Vagina (tissue), 2 donors: ENCODE measurements at regions not wholly inside any gene's neighbourhood (a gene's known extent, or its start where the extent isn't known, plus 50 kb on each side); places are given as distances from the start of the nearest gene placed in this dataset.

Source experiments
- DNase-seq, 2 donors: peaks; one replicate each; pipeline ENCODE4 v3.0.0-alpha.2; 2017; ENCODE audit errors: extremely low spot score in 2 of 2
- H3K27ac ChIP-seq: fragments of 200-600 bp; sonication (generic); one replicate; pipeline ENCODE4 v1.5.1; 2019
- H3K27me3 ChIP-seq: fragments of 200-600 bp; sonication (generic); one replicate; pipeline ENCODE4 v1.5.1; 2019
- H3K36me3 ChIP-seq, 2 donors: fragments of 200-600 bp; sonication (generic); one replicate each; pipeline ENCODE4 v1.5.1; 2017 to 2019
- H3K4me1 ChIP-seq: fragments of 200-600 bp; sonication (generic); one replicate; pipeline ENCODE4 v1.5.1; 2019
- H3K4me3 ChIP-seq, 2 donors: fragments of 200-600 bp; sonication (generic); 1 replicate in 1 of 2; 2 replicates in 1 of 2; pipeline ENCODE4 v1.5.1; 2016 to 2019
- H3K9me3 ChIP-seq: fragments of 200-600 bp; sonication (generic); one replicate; pipeline ENCODE4 v1.5.1; 2019
- POLR2A ChIP-seq, 2 donors: fragments of 450-650 bp; IDR thresholded peaks; one replicate each; pipeline ENCODE4 v1.6.1; 2017; ENCODE audit warnings: antibody characterized with exemption in 2 of 2, mild to moderate bottlenecking in 2 of 2, moderate library complexity in 2 of 2
- POLR2AphosphoS5 ChIP-seq, 2 donors: sonication (generic); formaldehyde crosslinking; IDR thresholded peaks; one replicate each; pipeline ENCODE4 v1.9.0; 2017; ENCODE audit warnings: antibody characterized with exemption in 2 of 2, mild to moderate bottlenecking in 2 of 2, low read depth in 1 of 2; ENCODE audit not compliant: insufficient read depth in 1 of 2
- intact Hi-C: fragments of 100-400 bp; cut with DNase I; formaldehyde crosslinking; loops from one replicate; pipeline ENCODE4 v1.15.1; 2023
- TF ChIP-seq, protein P1 (sequence below), 3 experiments: fragments of 450-650 bp in 2 of 3; fragments of 200-600 bp in 1 of 3; sonication (generic) in 1 of 3; IDR thresholded peaks; one replicate each; pipeline ENCODE4 v1.5.1; 2017 to 2019; ENCODE audit warnings: antibody characterized with exemption in 3 of 3, mild to moderate bottlenecking in 2 of 3, moderate library complexity in 2 of 3

DNA sequence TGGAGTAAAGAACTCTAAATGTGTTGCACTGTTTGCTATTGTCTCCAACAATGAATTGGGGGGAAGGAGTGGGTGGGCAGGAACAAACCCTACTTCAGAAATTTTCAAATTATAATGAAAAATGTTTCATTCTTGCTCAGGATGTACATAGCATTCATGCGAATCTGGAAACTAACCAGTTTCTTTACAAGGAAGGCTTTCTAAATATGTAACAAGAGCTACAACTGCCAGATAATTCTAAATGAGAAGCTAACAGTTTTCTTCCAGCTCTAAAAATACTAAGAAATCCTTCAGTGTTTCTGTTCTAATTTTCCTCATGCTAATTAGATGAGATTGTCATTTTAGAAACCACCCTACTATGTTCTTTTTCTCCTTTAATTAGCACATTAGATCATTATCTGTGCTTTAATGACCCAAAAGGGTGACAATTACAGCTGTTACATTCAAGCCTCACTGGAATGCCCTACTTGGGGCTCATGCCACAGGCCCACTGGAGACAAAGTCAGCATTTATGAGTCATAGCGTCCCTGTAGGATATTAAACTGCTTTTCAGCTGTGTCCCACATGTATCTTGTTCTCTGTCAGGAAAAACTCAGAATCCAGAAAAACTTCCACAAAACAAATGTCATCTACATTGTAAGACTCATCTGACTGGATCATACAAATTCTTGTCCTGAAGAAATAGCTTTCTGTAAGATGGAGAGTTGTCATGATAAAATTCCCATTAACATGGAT lies 804.6 kb upstream of the CXADR start:
- Histone ChIP-seq H3K36me3 (no peaks in the 10 kb centered on the region), H3K27me3 (no peaks in the 10 kb centered on the region), H3K27ac (peak overlapping the region; percentile 51), H3K4me3 (no peak overlapping the region), H3K4me1 (no peaks in the 10 kb centered on the region), H3K9me3 (no peaks in the 10 kb centered on the region)
- intact Hi-C loops: no loop called here
- DNase-seq: no peak
- TF ChIP-seq POLR2AphosphoS5 (IDR thresholded peaks at IDR 0.05; ENCODE audit: insufficient read depth in 1 of 2, low read depth in 1 of 2) (no peak), POLR2A (IDR thresholded peaks at IDR 0.05) (no peak)
- TF ChIP-seq, protein P1, sequence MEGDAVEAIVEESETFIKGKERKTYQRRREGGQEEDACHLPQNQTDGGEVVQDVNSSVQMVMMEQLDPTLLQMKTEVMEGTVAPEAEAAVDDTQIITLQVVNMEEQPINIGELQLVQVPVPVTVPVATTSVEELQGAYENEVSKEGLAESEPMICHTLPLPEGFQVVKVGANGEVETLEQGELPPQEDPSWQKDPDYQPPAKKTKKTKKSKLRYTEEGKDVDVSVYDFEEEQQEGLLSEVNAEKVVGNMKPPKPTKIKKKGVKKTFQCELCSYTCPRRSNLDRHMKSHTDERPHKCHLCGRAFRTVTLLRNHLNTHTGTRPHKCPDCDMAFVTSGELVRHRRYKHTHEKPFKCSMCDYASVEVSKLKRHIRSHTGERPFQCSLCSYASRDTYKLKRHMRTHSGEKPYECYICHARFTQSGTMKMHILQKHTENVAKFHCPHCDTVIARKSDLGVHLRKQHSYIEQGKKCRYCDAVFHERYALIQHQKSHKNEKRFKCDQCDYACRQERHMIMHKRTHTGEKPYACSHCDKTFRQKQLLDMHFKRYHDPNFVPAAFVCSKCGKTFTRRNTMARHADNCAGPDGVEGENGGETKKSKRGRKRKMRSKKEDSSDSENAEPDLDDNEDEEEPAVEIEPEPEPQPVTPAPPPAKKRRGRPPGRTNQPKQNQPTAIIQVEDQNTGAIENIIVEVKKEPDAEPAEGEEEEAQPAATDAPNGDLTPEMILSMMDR (IDR thresholded peaks at IDR 0.05): no peak

DNA sequence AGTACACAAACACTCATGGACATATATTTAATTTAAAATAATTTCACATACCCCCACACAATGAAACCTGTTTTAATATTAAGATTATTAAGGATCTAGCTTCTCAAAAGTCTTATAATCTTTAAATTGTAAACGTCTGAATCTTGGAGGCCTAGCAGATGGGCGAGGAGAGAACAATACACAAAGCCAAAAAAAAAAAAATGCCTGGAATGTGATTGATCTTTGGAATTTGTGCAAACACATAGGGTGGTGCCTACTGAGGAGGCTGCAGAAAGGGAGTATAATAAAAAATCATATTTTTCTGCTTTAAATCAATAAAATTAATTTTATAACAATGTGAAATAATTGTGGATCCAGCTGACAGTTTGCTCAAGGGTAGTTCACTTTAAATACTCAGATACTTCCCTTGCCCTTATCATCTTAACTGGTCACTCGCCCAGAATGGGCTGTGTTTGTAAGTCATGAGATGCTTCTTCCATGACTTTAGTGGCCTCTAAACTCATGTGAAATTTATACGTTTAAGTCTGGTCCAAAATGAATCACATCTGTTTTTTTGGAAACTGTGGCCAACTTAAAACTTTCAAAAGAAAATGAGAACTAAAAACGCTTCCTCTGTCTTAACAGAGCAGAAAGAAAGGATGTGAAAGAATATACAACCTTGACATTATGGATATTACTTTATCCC lies 802.8 kb upstream of the CXADR start:
- intact Hi-C loops: no loop called here
- H3K9me3 ChIP-seq: no peaks in the 10 kb centered on the region
- no peak for TF ChIP-seq POLR2A (IDR thresholded peaks at IDR 0.05)
- TF ChIP-seq POLR2AphosphoS5 (IDR thresholded peaks at IDR 0.05; ENCODE audit: insufficient read depth in 1 of 2, low read depth in 1 of 2): no peak
- TF ChIP-seq, protein P1 (IDR thresholded peaks at IDR 0.05): no peak
- no peak overlapping the region for H3K4me3 ChIP-seq
- H3K27me3 ChIP-seq: no peaks in the 10 kb centered on the region
- no peaks in the 10 kb centered on the region for H3K4me1 ChIP-seq
- peak overlapping the region; percentile 51 for H3K27ac ChIP-seq
- DNase-seq: no peak
- no peaks in the 10 kb centered on the region for H3K36me3 ChIP-seq

DNA sequence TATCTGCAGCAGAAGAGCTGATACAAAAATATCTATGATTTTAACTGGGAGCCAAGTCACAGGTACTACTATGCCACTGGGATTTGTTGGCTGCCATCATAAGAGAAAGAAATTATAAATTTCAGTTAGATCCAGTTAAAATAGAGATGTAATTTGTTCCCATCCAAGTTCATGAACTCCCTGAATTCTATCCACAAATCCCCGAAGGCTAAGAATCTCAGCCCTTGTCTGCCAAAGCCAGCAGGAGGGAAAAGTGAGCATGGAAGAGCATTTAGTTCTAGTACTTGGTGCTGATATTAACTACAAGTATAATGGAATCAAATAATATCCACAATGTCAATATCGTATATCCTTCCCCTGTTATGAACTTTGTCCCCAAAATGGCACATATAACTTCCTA lies 801.1 kb upstream of the CXADR start:
- H3K27me3 ChIP-seq: no peaks in the 10 kb centered on the region
- intact Hi-C loops: no loop called here
- TF ChIP-seq POLR2AphosphoS5 (IDR thresholded peaks at IDR 0.05; ENCODE audit: insufficient read depth in 1 of 2, low read depth in 1 of 2): no peak
- no peak for TF ChIP-seq POLR2A (IDR thresholded peaks at IDR 0.05)
- TF ChIP-seq, protein P1 (IDR thresholded peaks at IDR 0.05): no peak
- H3K36me3 ChIP-seq: no peaks in the 10 kb centered on the region
- H3K9me3 ChIP-seq: no peaks in the 10 kb centered on the region
- H3K27ac ChIP-seq: peak overlapping the region; percentile 49
- DNase-seq: no peak
- H3K4me3 ChIP-seq: no peak overlapping the region
- H3K4me1 ChIP-seq: no peaks in the 10 kb centered on the region

DNA sequence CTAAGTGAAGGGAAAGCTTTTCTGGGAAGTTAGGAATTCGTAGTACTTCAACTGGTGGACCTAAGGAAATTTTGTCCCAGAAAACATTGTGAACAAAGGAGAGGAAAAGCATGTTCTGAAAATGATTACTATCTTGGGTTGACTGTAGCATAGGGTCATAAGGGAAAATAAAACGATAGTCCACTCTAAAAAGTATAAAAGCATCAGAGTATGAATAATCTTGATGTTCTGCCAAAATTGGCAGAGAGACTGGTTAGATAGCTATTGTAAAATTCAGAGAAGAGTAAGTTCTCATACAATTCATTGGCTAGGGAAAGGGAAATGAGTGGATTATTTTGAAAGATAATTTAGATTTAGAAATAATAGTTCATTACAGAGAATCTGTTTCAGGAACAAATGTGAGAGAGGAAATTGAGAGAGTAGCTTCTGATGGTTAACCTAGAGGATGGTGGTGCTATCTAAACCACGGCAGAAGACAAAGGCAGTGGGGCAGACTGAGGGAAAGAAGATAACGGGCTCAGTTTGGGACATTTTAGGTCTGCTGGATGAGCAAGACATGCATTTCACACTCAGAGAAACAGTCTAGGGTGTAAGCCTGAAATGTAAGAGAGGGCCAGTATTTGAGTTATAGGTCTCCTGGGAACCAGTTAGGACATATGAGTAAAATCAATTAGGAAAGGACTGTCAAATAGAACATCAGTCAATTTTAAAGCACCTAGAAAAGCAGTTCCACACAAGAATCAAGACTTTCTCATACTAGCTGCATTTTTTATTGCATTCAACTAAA lies 799.3 kb upstream of the CXADR start:
- no peaks in the 10 kb centered on the region for H3K36me3 ChIP-seq
- DNase-seq: no peak
- intact Hi-C loops: no loop called here
- no peaks in the 10 kb centered on the region for H3K27me3 ChIP-seq
- no peaks in the 10 kb centered on the region for H3K9me3 ChIP-seq
- H3K4me3 ChIP-seq: no peak overlapping the region
- TF ChIP-seq, protein P1 (IDR thresholded peaks at IDR 0.05): no peak
- TF ChIP-seq POLR2AphosphoS5 (IDR thresholded peaks at IDR 0.05; ENCODE audit: insufficient read depth in 1 of 2, low read depth in 1 of 2) (no peak), POLR2A (IDR thresholded peaks at IDR 0.05) (no peak)
- H3K4me1 ChIP-seq: no peaks in the 10 kb centered on the region
- peak overlapping the region; percentile 24 for H3K27ac ChIP-seq
